Stimulated activated CD8-positive, alpha-beta memory T cell treated with anti-CD3 and anti-CD28 coated beads, Interleukin-15, amount 100 ng/mL, for 1 hour (primary cell): ENCODE measurements at regions not wholly inside any gene's neighbourhood (a gene's known extent, or its start where the extent isn't known, plus 50 kb on each side); places are given as distances from the start of the nearest gene placed in this dataset.

Source experiments
- DNase-seq: peaks from one replicate; pipeline ENCODE4 v3.0.0-alpha.2; 2020; ENCODE audit warnings: low read depth

- DNase-seq = peak; percentile 57
Measured at GRCh38 chr11:128031538-128032134, 555.7 kb downstream of the ETS1 start.

- no peak for DNase-seq
Measured at GRCh38 chr11:128029219-128029722, 558.1 kb downstream of the ETS1 start.

- DNase-seq = no peak
Measured at GRCh38 chr11:128026596-128026995, 560.8 kb downstream of the ETS1 start.

DNA sequence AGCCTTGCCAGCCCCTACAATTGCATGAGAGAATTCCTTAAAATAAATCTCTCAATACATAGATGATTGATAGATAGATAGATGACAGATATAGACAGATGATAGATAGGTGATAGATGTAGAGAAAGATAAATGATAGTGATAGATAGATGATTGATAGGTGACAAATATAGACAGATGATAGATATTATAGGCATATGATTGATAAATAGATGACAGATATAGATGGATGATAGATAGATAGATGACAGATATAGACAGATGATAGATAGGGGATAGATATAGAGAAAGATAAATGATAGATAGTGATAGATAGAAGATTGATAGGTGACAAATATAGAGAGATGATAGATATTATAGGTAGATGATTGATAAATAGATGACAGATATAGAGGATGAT is 564.6 kb downstream of the ETS1 start:
- DNase-seq = no peak

GRCh38 chr11:128022007-128022368 is 565.4 kb downstream of the ETS1 start:
- DNase-seq = no peak

- no peak for DNase-seq
Measured at GRCh38 chr11:128021349-128022006, 565.9 kb downstream of the ETS1 start.

- no peak for DNase-seq
Measured at GRCh38 chr11:128018692-128019091, 568.7 kb downstream of the ETS1 start.

DNA sequence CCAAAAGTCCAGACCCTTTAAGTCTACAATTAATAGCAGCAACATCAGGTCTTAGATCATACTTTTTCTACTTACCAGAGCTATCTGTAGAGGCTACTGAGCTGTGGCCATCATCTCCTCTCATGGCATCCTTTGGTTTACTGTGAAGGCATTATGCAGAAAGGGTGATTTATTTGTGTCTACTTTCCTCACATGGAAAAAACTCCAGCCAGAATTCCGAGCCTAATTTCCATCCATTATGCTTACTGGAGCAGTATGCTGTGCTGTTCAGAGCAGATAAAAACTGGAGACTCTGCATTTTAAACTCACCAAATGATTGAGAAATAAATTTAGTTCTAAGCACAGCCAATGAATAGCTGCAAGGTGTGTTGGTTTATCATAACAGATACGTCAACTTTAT is 581.8 kb downstream of the ETS1 start:
- no peak for DNase-seq

DNA sequence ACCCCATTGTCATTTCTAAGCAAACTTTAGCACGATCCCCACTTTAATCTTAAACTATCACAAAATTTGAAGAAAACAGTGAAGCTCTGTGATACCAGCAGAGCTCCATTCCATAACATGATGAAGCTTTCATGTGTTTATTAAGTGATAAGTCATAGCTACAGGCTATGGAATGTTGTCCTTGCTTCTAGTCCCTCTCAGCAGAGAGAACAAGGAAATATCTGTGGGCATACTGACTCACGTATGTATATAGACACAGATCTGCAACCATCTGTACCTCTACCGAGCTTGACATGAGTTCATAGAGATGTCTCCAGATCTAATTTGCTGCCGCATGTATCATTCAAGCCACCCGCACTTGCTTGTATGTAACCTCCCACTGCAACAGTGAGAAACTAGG is 588.9 kb downstream of the ETS1 start:
- no peak for DNase-seq

- DNase-seq = no peak
Measured at GRCh38 chr11:127997594-127997993, 589.8 kb downstream of the ETS1 start.

GRCh38 chr11:127996825-127997224 is 590.5 kb downstream of the ETS1 start:
- no peak for DNase-seq

DNA sequence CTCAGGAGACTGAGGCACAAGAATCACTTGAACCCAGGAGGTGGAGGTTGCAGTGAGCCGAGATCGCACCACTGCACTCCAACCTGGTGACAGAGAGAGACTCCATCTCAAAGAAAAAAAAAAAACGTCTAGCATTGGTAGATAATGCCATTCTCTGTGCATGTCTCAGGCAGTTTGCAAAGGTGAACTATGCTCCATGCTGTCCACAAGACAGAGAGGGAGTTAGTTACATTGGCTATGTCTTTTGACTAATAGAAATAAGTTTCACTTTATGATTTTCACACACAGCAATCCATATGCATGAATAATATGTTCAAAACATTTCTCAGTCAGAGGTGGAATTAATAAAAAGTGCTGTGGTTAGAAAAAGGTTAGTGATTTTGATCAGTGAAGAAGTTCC is 591.4 kb downstream of the ETS1 start:
- no peak for DNase-seq

DNA sequence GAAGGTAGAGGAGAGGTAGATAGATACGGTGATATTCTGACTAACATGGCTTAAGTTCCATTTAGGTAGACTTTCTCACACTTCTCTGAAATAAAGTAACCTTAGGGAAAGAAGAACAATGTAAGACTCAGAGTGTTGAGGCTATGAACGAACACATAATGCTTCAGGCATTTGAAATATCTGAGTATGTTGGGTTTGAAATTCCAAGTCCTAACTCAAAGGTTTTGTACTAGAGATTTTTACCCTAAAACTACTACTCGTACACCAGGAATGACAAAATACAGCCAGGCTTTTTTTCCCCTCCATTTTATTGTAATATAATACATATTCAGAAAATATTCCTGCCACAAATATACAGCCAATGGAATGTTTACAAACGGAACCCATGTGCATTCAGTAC is 592.6 kb downstream of the ETS1 start:
- no peak for DNase-seq

DNA sequence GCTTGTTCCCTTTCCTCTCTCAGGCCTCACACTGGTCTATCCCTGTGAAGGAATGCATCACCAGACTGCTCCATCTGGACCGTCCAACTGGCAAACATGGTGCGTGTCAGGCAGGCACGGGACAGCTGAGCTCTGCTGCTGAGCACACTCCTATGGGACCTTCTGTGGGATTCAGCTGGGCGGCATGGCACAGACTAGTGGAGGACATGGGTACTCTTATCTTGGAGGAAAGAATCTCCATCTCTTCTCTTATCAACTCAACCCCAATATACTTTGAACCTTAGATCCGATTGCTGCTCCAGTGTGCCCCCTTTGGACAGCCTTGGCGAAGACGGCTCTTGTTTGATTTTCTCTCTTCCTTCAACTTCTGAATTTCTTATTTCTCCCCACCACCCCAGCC is 593.6 kb downstream of the ETS1 start:
- no peak for DNase-seq

DNA sequence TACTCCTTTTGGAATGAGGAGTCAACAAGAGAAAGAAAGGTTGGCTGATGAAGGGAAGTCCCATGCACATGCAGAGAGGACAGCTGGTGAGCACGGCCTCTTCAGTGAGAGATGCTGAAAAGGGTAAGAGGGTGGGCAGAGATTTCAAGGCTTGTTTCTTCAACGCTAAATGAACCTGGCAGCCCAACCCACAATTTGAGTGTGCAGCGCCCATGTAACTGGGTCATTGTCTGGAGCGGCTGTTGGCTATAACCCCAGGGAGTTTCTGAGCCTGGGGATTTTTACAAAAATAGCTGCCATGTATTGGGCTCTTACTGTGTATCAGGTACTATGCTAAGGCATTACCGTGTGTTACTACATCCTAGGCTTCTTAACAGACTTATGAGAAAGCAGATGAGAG is 594.1 kb downstream of the ETS1 start:
- DNase-seq = no peak

DNA sequence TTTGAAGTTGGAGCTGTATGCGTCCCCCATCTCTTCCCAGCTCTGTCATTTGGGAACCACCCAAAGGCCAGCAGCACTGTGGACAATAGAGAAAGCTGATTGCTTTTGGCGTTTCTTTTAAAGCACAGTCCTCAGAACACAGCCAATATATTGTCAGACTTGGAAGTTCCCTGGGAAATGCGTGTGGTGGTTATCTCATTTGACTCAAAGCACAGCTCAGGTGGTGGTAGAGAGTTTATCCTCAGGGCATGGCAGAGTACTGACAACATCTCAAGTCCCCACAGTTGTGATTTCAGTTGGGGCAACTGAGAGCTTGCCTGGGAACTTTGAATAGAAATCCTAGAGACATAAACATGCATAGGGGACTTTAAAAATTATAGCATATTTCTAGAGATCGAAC is 601.3 kb downstream of the ETS1 start:
- DNase-seq = no peak

GRCh38 chr11:127972816-127973215 is 614.5 kb downstream of the ETS1 start:
- no peak for DNase-seq

GRCh38 chr11:127971448-127971847 is 615.9 kb downstream of the ETS1 start:
- no peak for DNase-seq

DNA sequence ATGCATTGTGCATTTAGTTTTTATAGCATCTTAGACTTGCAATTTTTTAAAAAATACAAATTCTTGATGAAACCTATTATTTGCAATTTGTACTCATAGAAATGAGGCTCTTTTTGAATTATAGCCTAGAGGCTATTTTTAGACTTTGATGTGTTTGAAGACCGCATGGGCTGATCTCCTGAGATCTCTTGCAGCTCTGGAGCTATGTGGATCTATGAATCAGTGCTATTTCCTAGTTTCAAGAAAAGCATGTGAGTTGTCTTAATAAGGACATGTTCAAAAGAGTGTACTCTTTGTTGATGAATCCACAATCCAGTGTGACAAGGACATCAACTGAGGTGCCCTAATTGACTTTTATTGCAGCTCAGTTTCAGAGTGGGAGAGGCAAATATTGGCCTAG is 620.5 kb downstream of the ETS1 start:
- DNase-seq = no peak

DNA sequence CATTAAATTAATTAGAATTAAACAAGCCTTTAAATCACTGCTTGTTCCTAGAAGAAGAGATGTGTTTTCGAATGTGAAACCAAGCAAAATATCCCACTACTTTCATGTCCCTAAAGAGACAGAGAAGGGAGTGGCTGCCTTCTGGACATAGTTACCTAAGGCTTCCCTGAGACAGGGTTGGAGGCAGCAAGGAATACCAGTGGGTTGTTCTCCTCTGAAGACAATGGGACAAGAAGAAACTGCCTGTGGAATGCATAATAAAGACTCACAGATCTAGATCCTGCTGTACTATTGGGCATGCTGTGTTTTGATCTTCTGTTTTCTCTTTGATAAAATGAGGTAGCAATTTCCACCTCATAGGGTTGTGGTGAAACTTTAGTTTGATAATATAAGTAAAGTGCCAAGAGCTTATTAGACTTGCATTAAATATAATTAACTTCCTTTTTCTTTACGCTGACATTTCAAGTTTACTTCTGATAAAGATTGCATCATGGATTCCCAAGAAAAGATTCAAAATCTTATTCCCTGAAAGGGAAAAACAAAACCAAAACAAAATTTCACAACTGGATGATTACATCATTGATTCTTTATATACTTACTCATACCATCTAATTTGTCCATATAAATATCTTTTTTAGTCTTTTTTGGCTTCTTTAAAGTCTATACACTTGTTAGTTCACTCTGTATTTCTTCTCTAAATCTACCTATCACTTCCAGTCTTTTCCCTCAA is 621.3 kb downstream of the ETS1 start:
- no peak for DNase-seq

- no peak for DNase-seq
Measured at GRCh38 chr11:127962416-127962815, 624.9 kb downstream of the ETS1 start.

DNA sequence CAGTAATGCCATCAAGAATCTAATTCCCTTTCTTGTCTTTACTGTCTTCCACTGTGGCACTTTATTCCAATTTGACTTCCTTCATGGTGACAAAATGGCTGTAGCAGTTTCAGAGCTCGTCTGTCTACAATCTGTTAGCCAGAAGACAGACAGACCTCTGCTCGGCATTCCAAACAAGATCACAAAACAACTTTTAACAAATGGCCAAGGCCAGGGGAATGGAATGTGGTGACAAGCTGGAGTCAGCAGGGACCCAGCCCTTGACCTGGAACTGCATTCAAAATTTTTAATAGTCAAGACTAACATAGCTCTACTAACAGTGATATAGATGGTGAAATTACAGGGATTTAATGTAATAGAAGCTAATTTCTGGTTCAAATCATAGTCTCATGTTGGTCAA is 637.2 kb downstream of the ETS1 start:
- no peak for DNase-seq

DNA sequence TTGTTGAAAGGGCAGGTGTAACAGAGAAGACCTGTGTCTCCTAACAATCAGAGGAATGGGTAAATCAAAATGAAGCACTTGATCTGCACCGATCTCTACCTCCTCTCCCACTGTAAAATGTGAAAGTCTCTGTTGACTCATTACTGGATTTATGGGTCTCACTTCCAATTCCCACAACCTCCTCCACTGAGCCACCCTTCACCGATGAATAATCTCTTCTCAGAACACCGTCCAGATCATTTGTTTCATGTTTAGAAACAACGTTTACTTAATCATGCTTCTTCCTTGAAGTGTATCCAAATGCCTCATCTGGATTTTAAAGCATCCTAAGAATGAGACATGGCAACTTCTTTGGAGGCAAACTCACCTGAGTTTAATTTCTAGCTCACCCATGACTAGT is 643.6 kb downstream of the ETS1 start:
- no peak for DNase-seq

DNA sequence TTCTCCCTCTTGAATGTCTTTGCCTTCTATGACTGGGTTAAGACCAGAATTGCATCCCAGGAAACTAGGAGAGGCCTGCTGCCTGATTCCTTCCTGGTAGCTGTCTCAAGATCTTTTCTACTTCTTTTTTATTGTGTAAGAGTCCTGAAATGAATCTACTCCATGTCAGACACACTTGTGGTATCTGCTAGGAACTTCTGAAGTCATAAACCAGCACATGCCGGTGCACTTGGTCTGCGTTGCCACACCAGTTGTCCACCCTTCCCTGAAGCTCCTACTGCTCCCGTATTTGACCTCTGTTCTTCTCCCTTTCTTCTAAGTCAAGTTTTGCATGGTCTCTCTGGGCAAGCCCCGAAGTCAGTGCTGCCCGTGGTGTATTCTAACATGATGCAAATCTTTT is 644.2 kb downstream of the ETS1 start:
- DNase-seq = no peak
